8988T (cell line): ENCODE measurements at regions not wholly inside any gene's neighbourhood (a gene's known extent, or its start where the extent isn't known, plus 50 kb on each side); places are given as distances from the start of the nearest gene placed in this dataset.

Experiments
- DNase-seq: peaks from one replicate; pipeline ENCODE4 v3.0.0; 2011

GRCh38 chr11:82365351-82365750, 368.3 kb downstream of the FAM181B start:
- no peak for DNase-seq

GRCh38 chr11:82356316-82356715, 377.3 kb downstream of the FAM181B start:
- DNase-seq = no peak

DNA sequence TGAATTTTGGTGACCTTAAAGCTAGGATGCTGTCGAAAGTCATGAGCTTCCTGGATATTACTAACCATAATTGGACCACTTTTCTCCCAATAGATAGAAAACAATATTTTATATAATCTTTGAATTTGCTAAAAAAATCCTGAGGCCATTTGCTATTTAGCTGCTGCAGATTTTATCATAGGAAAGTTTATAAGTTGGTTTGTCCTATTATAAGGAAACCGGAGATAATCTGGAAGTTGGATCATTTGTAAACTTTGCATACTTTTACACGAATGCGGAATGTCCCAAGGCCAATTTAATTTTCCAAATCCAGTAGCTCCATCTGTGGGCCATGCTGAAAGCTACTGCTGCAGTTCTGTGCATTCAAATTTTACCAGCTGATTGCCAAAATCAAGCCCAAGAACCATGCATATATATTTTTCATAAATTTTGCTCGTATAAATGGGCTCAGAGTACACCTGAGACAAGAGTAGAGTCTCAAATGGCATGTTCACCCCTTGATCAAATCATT, 378.3 kb downstream of the FAM181B start:
- no peak for DNase-seq

DNA sequence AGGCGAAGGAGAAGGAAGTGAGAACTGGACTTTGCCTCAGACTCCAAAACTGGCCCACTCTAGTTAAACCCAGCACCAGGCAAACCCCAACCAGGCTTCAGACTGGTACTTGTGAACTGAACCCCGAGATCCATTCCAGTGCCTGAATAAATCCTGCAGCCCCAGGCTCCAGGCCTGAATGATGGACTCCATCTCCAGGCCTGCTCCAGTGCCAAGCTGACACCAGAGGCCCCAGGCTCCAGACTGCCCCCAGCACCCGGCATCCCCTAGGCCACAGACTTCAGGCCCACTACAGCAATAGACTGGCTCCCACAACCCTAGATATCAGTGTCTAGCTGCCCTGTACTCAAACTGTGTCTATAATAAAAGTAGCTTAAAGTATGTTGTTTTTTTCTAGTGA, 406.8 kb downstream of the FAM181B start:
- no peak for DNase-seq

DNA sequence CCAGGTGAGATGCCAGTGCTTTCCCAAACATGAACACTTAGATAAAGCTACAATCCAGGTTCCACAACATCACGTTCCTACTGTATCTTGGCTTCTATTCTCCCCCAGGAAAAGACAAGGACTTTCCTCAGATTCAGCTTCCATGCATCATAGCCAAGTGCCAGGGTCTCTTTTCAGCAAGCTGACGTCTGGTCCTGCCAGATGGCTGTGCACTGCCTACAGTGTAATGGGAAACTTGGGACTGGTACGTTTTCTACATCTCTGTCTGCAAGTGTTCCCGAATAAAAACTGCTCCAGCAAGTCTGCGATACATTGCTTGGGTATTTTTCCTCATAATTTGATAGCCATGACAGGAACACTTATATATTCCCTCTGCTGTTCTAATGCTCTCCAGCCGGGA, 412.5 kb downstream of the FAM181B start:
- no peak for DNase-seq

- DNase-seq = no peak
Measured at GRCh38 chr11:82315093-82315492, 418.6 kb downstream of the FAM181B start.

- no peak for DNase-seq
Measured at GRCh38 chr11:82308979-82309378, 424.7 kb downstream of the FAM181B start.

DNA sequence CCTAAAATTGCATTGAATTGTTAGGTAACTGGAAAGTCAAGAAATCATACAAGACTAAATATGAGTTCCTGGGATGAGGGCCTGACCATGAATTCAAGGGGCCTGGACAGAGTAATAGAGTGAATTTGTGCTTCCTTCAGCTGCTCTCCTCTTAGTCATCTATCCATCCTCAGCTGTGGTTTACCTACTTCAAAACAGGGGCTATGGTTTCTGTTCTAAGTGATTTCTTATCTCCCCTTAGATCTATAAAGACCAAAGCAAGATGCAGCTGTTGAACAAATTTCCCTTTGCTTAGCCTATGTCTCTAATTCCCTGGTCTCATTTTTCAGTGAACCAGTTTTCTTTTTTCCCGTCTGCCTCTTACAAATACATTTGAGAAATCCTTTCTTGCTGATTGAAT, 428.5 kb downstream of the FAM181B start:
- no peak for DNase-seq

DNA sequence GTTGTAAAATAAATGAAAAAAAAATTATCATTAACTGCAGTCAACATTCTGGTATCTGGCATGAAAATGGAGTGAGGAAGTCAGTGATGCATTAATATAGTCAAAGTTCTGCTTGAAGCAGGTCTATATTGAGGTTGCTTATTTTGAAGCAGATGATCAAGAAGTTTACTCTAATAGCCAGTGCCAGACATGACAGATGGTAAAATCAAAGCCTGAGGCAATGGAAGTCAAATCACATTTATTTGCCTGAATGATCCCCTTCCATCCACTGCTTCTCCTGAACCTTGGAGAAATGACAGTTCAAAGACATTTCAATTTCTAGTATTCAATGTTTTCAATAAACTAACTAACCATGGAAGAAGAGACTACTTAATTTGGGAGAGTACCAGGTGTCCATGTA, 430.0 kb downstream of the FAM181B start:
- no peak for DNase-seq

GRCh38 chr11:82288471-82288870, 445.2 kb downstream of the FAM181B start:
- no peak for DNase-seq

GRCh38 chr11:82270870-82271269, 462.8 kb downstream of the FAM181B start:
- no peak for DNase-seq

DNA sequence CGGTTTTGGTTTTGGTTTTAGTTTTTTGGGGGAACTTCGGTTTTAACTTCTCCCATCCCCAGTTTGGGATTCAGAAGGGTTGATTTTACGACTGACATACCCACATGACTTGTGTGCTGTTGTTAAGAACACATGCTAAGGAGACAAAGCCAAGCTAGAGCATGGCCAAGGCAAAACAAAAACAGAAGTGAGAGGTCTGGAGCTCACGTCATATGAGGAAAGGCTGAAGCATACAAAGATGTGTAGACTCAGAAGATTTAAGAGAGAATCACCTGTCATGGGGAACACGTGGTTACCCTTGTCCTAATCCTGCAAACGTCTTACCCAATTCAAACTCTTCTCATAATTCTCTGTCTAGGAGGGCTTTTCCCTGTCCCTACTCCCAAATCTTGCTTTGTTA, 465.0 kb downstream of the FAM181B start:
- no peak for DNase-seq

GRCh38 chr11:82267186-82267585, 466.5 kb downstream of the FAM181B start:
- DNase-seq = no peak

DNA sequence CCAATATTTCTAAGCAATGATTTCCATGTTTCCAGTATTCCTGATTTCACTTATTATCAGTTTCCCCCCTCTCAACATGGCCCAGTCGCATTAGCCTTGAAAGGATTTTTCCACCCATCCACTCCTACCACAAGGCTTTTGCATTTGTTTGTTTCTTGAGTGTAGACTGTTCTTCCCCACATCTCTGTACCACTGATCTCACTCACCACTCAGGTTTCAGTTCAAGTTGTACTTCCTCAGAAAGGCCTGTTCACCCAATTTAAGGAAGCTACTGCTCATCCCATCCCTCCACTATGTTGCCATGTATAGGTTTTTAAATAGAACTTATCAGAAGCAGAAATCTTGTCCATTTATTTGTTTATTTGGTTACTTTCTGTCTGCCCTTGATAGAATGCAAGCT, 472.3 kb downstream of the FAM181B start:
- no peak for DNase-seq

- DNase-seq = no peak
Measured at GRCh38 chr11:82250047-82250446, 483.6 kb downstream of the FAM181B start.

GRCh38 chr11:82246926-82247325, 486.7 kb downstream of the FAM181B start:
- DNase-seq = no peak

GRCh38 chr11:82239498-82239897, 494.2 kb downstream of the FAM181B start:
- no peak for DNase-seq

- DNase-seq = no peak
Measured at GRCh38 chr11:82234256-82234655, 499.4 kb downstream of the FAM181B start.

- no peak for DNase-seq
Measured at GRCh38 chr11:82233201-82233600, 500.5 kb downstream of the FAM181B start.

DNA sequence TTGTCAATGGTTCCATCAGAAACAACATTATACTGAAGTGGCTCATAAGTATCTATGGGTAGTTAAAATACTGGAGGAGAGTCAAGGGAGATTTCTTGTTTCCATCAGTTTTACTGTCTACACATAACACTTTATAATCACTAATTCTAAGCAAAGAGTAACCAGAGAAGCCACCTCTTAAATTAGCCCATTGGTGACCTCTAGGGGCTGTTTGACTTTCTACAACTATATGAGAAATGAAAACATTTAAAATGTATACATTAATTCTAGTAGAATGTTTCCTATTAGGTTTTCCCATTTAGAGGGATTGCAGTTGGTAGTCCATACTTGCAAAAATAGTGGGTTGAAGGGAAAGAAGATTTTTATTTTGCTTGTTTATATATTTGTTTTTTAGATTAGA, 504.3 kb downstream of the FAM181B start:
- no peak for DNase-seq

DNA sequence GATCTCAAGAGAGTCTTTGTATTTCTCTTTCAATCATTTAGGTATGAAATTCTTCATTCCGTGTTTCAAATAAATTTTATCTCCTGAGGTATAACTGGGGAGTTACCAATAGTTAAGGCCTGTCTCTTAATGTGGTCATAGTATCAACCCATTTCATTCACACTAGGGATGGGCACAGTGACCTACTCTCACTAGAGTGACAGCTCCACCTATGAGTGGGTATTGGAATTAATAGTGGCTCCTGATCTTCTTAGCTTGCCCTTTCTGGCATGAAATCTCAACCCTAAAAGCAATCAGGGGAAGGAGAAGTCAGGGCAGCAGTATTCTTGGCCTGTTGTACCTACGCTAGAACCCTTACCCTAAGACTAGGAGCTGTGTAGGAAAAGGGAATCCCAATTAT, 507.7 kb downstream of the FAM181B start:
- DNase-seq = no peak

DNA sequence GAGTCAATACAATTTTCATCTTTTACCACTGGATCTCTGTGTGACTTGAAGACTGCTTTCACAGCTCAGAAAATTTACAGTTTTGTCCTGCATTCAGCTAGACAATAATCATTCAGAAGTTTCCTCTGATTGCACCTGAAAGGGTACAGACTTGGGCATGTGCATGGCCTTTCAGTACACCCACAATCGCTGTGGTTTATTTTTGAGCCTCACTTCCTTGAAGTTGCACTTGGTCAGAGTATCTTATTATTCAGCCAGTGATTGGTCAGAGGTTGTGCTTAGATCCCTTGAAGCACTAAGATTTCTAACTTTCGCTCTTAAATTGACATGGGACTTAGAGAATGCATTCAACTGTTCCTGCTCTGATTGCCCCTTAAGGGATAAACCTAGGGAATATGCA, 508.2 kb downstream of the FAM181B start:
- no peak for DNase-seq

DNA sequence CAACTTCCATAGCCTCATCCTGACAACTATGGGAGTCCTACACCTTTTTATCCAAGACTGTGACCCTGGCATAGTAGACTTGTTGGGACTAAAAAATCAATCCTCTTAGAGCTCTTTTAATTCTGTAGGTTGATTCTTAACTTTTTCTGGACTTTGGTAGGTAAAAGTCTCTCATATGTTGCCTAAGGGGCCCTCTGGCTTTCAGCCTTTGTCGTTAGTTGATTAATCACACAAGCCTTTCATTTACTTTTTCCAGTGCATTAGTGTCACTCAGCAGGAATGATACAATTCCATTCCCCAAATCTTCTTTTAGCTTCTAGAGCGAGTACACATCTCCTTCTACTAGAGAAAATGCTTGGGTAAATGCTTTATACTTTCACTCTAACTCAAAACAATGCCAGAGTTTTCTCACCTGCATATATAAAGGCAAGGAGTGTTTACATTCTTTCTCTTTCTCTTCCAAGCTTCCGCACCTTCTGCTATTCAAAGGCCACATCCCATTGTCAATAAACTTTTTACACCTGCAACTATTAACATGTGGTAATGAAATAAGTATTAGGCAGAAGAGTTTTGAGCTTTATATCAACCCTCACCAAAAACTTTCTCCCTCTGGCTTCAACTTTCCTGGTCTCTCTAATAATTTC, 516.6 kb downstream of the FAM181B start:
- DNase-seq = no peak

- DNase-seq = no peak
Measured at GRCh38 chr11:82210011-82210410, 523.7 kb downstream of the FAM181B start.

- no peak for DNase-seq
Measured at GRCh38 chr11:82195283-82195682, 538.4 kb downstream of the FAM181B start.
